ENCODE measurements at regions not wholly inside any gene's neighbourhood (a gene's known extent, or its start where the extent isn't known, plus 50 kb on each side); places are given as distances from the start of the nearest gene placed in this dataset.

GRCh38 chr4:45831692-45832091 lies 292.2 kb downstream of the GABRG1 start:
- TF ChIP-seq, protein P1, sequence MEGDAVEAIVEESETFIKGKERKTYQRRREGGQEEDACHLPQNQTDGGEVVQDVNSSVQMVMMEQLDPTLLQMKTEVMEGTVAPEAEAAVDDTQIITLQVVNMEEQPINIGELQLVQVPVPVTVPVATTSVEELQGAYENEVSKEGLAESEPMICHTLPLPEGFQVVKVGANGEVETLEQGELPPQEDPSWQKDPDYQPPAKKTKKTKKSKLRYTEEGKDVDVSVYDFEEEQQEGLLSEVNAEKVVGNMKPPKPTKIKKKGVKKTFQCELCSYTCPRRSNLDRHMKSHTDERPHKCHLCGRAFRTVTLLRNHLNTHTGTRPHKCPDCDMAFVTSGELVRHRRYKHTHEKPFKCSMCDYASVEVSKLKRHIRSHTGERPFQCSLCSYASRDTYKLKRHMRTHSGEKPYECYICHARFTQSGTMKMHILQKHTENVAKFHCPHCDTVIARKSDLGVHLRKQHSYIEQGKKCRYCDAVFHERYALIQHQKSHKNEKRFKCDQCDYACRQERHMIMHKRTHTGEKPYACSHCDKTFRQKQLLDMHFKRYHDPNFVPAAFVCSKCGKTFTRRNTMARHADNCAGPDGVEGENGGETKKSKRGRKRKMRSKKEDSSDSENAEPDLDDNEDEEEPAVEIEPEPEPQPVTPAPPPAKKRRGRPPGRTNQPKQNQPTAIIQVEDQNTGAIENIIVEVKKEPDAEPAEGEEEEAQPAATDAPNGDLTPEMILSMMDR (IDR thresholded peaks at IDR 0.05; ENCODE audit: insufficient read depth, low read depth, low read length): no peak
- no peak overlapping the region for H3K4me3 ChIP-seq (ENCODE audit: low read depth, low read length)
- no peak for DNase-seq (ENCODE audit: low read depth)

- H3K4me3 ChIP-seq (ENCODE audit: low read depth, low read length): no peak overlapping the region
- no peak for DNase-seq (ENCODE audit: low read depth)
- TF ChIP-seq, protein P1 (IDR thresholded peaks at IDR 0.05; ENCODE audit: insufficient read depth, low read depth, low read length): no peak
These were observed 319.9 kb downstream of the GABRG1 start for GRCh38 chr4:45803994-45804393.

GRCh38 chr4:45795135-45795534 lies 328.7 kb downstream of the GABRG1 start:
- DNase-seq (ENCODE audit: low read depth): no peak
- H3K4me3 ChIP-seq (ENCODE audit: low read depth, low read length): no peak overlapping the region
- TF ChIP-seq, protein P1 (IDR thresholded peaks at IDR 0.05; ENCODE audit: insufficient read depth, low read depth, low read length): no peak

DNA sequence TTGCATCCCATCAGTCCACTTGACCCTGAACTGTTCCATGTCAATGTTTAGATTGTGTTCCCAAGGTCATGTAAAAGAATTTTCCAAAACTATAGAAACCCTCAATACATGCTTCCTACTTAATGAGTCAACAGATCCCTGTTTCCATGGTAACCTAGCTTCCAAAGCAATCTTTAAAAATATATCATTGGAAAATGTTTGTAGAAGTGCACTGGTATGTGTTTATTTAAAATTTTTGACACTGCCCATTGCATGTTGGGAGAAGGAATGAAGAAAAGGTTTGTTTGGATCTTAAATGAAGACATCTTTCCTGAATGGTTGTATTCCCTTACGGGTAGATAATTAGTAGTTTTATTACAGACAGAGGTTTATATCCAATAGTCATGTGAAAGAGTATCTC lies 345.3 kb downstream of the GABRG1 start:
- no peak for DNase-seq (ENCODE audit: low read depth)
- H3K4me3 ChIP-seq (ENCODE audit: low read depth, low read length): no peak overlapping the region
- TF ChIP-seq, protein P1 (IDR thresholded peaks at IDR 0.05; ENCODE audit: insufficient read depth, low read depth, low read length): no peak

DNA sequence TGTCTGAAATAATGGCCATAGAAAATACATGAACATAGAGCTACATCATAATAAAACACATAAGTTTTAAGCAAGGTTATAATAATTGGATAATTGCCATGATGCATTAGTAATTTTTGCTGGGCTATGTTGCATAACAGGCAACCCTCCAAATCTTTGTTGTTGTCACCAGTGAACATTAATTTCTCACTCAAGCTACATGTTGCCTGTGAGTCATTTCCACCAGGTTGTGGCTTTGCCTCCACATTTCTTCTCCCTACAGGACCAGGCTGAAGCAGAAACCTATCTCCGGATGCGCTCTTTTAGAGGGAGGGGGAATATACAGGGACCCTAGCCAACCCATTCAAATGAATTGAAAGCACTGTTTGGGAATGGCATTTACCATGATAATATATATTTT lies 347.7 kb downstream of the GABRG1 start:
- TF ChIP-seq, protein P1 (IDR thresholded peaks at IDR 0.05; ENCODE audit: insufficient read depth, low read depth, low read length): no peak
- no peak overlapping the region for H3K4me3 ChIP-seq (ENCODE audit: low read depth, low read length)
- no peak for DNase-seq (ENCODE audit: low read depth)

DNA sequence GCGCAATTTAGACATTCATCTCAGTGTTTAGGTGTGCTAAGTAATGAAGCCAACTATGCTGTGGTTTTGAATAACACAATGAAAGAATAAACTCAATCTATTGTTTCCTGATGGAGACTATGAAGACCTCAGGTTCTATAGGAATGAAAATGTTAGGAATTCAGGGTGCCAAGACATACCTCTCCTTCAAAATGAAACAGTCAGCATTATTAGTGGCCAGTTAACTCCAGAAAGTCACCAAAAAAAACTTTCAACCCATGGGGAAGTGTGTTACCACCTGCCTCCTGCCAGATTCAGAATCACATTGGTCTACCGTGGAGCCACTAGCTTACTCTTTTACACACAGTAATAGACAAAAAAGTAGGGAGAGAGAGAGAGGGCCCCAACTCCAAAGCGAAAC lies 352.9 kb downstream of the GABRG1 start:
- DNase-seq (ENCODE audit: low read depth): no peak
- H3K4me3 ChIP-seq (ENCODE audit: low read depth, low read length): no peak overlapping the region
- TF ChIP-seq, protein P1 (IDR thresholded peaks at IDR 0.05; ENCODE audit: insufficient read depth, low read depth, low read length): no peak

DNA sequence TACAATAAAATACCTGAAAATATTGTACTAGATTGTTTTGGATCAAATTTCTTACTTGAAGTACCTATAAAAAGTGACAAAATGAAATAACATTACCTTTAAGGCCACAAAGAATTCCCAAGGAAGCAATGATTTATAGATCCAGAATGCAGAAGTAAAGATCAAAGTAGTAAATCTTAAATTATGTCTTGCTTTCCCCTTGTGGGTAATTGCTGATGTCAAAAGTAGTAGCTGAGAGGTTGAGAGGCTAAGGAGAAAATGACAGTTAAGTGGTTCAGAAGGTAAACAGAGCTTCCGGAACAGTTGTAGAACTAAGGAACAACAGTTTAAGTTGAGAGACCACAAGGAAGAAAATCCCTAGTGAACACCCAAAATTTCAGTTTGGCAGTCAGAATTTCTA lies 358.3 kb downstream of the GABRG1 start:
- DNase-seq (ENCODE audit: low read depth): no peak
- H3K4me3 ChIP-seq (ENCODE audit: low read depth, low read length): no peak overlapping the region
- TF ChIP-seq, protein P1 (IDR thresholded peaks at IDR 0.05; ENCODE audit: insufficient read depth, low read depth, low read length): no peak

All from fibroblast of villous mesenchyme (primary cell).